ENCODE measurements at regions not wholly inside any gene's neighbourhood (a gene's known extent, or its start where the extent isn't known, plus 50 kb on each side); places are given as distances from the start of the nearest gene placed in this dataset.
A peak's percentile ranks its signal among the peaks of the same experiment; 100 is the strongest.
"Not testable (repeated sequence)": the region's sequence is repeated elsewhere in the genome, so short reads cannot be mapped to it uniquely, and the experiment has no call there.

GRCh38 chr9:89946741-89947140 lies 341.9 kb downstream of the GADD45G start:
- DNase-seq, result no peak

DNA sequence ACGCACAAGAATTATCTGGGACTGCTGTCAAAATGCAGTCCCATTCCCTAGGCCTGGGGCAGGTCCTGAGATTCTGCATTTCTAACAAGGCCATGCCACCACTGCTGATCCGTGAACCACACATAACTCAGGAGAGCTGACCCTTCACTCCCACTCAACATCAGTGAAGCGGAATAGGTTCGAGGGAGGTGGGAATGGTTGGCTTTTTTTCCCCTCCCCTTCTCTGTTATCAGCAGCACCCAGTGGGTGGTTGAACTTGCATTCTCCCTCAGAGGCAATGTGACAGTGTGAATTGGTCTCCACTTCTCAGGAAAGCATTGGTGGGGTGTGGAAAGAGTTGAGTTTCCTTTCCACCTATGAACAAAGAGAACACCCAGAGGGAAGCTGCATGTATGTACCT lies 344.3 kb downstream of the GADD45G start:
- DNase-seq, result no peak

DNA sequence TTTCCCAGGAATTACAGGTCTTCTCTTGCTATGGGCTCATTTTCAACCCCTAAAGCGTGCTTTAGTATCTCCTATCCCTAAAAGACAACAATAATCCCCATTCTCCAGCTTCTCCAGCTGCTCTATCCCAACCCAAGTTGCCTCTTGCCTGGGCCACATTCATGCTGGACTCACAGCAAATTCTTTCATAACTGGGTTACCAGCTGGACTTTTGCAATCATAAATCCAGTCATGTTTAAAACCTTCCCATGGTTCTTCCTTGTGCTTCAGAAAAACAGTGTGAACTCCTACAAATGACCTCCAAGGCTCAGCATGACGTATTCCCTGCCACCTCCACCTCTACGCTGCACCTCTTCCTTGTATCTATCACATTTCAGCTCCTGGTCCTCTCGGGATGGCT lies 346.9 kb downstream of the GADD45G start:
- no peak for DNase-seq

- DNase-seq, result no peak
These were observed 347.6 kb downstream of the GADD45G start for GRCh38 chr9:89952401-89952800.

DNA sequence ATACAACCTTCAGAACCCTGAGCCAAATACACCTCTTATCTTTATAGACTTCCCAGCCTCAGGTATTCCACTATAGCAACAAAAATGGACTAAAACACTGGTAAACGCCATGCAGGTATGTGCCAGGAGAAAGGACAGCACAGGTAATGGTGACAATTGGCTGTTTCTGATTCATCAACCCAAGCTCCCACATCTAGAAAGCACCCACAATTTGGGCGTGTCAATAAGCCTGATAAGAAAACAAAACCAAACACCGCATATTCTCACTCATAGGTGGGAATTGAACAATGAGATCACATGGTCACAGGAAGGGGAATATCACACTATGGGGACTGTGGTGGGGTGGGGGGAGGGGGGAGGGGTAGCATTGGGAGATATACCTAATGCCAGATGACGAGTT lies 348.5 kb downstream of the GADD45G start:
- not testable (repeated sequence) for DNase-seq

DNA sequence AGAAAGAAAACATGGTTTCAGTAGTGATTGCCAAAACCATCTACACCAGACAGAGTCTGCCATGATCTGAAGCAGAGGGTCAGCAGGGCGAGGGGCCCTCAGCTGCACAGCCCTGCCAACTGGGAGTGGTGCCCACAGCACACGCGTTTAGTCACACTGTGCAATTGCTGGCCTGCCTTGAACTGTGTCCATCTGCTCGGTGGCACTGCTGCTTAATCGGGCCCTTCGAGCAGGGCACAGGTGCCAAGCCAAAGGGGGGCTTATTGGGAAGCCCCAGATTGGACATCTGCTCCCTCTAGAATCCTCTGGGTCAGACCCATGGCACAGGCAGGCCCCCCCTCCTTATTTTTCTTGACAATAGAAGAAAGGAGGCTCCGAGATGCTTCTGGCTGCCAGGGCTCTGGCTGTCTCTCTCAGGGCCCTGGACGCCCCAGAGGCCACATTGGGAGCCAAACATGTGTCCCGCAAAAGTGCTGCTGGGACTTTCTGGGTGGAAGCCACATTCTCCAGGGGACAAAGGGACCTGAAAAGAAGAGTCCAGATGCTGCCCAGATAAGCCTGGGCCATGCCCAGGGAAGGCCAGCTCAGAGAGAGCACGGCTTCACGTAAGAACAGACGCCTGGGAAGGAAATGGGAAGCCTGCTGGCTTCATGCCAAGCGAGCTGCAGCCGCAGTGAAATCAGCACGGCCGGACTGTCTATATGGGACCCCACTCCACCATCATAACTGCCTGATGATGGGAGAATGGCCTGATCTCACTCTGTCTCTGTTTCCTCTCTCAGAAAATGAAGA lies 349.2 kb downstream of the GADD45G start:
- DNase-seq, result no peak

- DNase-seq, result no peak
These were observed 350.3 kb downstream of the GADD45G start for GRCh38 chr9:89955144-89955543.

DNA sequence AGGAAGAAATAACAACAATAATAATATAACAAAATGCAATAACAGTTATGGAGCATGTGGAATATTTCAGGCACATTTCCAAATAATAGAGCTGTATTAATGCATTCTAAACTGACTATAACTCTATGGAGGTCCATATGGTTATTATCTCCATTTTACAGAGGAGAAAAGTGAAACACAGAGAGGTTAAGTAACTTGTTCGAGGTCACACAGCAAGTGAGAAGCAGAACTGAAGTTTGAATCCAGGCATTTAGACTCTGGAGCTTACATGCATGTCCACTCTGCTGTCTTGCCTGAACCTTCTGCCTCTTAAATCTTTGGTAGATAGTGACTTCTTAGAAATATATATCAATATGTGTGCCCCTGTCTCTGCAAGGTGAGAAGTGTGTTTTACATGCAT lies 350.8 kb downstream of the GADD45G start:
- no peak for DNase-seq

GRCh38 chr9:89956331-89956730 lies 351.5 kb downstream of the GADD45G start:
- DNase-seq, result no peak

DNA sequence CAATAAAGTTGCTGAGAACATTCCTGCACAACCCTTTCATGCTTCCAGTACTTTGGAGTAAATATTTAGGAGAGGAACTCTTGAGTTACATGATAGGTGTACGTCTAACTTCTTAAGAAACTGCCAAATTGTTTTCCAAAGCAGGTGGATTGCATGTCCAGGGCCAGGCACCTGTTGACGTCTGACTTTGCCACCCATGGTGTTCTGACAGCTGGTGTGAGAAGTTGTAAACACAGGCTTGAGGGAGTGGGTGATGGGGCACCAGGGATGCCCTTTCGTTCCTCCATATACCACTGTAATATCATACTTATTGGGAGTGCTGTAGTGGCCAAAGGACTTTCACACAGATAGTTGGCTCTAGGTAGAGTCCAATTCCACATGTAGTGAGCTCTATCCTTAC lies 352.1 kb downstream of the GADD45G start:
- no peak for DNase-seq

GRCh38 chr9:89958086-89958485 lies 353.3 kb downstream of the GADD45G start:
- no peak for DNase-seq

- DNase-seq, result no peak
These were observed 357.0 kb downstream of the GADD45G start for GRCh38 chr9:89961616-89962341.

DNA sequence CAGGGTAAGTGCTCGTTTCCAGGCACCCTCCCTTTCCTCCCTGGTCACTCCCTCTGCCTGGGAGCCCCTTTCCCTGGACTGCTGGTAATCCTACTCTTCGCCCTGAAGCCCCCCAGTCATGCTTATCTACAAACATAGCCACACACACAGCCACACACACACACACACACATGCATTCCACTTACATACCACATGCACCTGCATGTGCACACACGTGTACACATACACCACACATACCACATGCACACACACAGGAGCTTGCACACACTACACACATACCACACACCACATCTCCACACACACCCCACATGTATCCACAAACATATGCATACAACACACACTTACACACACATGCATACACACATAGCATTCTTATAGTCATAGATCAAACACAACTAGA lies 358.5 kb downstream of the GADD45G start:
- no peak for DNase-seq

DNA sequence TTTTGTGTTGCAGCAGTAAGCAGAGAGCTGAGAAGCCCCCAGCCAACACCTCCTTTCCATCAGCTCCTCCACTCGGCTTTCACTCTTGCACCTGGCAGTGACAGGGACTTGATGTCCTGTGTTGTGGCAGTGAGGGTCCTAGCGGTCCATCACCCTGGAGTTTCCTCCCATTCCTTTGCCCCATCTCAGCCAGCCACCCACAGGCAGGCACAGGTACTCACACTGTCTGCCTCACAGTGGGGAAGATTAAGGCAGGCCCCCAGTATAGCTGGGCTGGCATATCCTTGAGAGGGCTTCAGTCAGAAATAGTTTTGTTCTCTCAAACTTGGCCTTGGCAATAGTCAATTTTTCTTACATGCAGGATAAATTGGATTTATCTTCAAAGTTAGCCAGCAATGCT lies 362.7 kb downstream of the GADD45G start:
- no peak for DNase-seq

- peak; percentile 29 for DNase-seq
These were observed 364.4 kb downstream of the GADD45G start for GRCh38 chr9:89969156-89969675.

GRCh38 chr9:89969881-89970639 lies 365.2 kb downstream of the GADD45G start:
- DNase-seq, result no peak

- no peak for DNase-seq
These were observed 365.9 kb downstream of the GADD45G start for GRCh38 chr9:89970701-89971100.

DNA sequence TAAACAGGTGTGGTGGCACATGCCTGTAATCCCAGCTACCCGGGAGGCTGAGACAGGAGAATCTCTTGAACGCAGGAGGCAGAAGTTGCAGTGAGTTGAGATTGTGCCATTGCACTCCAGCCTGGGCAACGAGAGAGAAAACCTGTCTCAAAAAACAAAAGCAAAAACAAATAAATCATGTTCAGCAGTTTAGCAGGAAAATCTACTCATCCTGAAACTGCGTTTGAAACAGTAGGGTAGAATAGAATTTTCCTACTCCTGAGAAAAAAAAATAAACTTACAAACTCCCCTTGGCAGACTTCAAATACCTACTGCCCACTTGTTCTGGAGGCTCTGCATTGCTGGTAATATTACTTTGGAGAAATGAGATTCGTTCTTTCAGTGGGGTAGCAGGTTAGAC lies 367.7 kb downstream of the GADD45G start:
- DNase-seq, result no peak

GRCh38 chr9:89974582-89974981 lies 369.8 kb downstream of the GADD45G start:
- DNase-seq, result no peak

- no peak for DNase-seq
These were observed 370.2 kb downstream of the GADD45G start for GRCh38 chr9:89975024-89975423.

DNA sequence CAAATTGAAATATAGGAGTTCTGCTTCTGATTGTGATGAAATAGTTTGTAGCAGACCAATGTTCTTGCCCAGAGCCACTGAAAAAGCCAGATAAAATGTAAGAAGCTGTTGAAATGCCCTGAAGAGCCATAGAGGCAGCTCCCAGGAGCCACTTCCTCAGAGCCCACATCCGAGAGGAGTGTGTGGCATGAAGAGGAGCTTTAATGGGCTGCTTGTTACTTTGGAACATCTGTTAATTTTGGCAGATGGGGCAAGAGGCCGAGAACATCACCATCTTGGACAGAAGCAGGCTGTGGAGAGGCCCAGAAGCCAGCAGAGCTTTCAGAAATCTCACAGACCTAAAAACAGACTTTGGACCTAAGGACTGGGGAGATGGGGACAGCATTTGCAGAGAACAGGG lies 370.8 kb downstream of the GADD45G start:
- no peak for DNase-seq

DNA sequence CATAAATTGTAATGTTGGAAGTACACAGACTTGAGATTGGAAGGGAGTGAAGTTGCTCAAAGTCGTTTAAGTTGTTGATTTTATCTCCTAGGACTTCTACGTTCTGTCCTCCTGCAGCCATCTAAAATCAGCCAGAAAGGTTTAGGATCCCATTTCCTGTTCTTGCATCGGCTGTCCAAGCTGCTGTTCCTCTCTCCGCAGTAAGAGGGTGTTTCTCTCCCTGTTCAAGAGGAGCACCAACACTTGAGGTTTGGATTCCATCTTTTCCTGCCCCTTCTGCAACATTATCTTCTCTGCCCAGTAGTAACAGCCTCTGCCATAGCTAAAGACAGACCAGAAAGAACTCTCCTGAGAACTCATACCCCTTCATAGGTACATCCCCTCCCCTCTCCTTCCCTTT lies 373.4 kb downstream of the GADD45G start:
- DNase-seq, result no peak

- DNase-seq, result no peak
These were observed 375.8 kb downstream of the GADD45G start for GRCh38 chr9:89980600-89980999.

- no peak for DNase-seq
These were observed 377.2 kb downstream of the GADD45G start for GRCh38 chr9:89982016-89982415.
